ENCODE measurements at regions not wholly inside any gene's neighbourhood (a gene's known extent, or its start where the extent isn't known, plus 50 kb on each side); places are given as distances from the start of the nearest gene placed in this dataset.

- no peak overlapping the region for H3K4me3 ChIP-seq
- no peak for DNase-seq
- H3K27me3 ChIP-seq, result no peaks in the 10 kb centered on the region
- no peaks in the 10 kb centered on the region for H3K4me1 ChIP-seq
- H3K36me3 ChIP-seq, result no peaks in the 10 kb centered on the region
- H3K9me3 ChIP-seq, result no peaks in the 10 kb centered on the region
- no peak overlapping the region for H3K27ac ChIP-seq
- no peak for TF ChIP-seq POLR2A (IDR thresholded peaks at IDR 0.05)
- TF ChIP-seq, protein P1, sequence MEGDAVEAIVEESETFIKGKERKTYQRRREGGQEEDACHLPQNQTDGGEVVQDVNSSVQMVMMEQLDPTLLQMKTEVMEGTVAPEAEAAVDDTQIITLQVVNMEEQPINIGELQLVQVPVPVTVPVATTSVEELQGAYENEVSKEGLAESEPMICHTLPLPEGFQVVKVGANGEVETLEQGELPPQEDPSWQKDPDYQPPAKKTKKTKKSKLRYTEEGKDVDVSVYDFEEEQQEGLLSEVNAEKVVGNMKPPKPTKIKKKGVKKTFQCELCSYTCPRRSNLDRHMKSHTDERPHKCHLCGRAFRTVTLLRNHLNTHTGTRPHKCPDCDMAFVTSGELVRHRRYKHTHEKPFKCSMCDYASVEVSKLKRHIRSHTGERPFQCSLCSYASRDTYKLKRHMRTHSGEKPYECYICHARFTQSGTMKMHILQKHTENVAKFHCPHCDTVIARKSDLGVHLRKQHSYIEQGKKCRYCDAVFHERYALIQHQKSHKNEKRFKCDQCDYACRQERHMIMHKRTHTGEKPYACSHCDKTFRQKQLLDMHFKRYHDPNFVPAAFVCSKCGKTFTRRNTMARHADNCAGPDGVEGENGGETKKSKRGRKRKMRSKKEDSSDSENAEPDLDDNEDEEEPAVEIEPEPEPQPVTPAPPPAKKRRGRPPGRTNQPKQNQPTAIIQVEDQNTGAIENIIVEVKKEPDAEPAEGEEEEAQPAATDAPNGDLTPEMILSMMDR (IDR thresholded peaks at IDR 0.05), result no peak
Measured at GRCh38 chr11:116132273-116132978, 628.2 kb upstream of the CADM1 start.

GRCh38 chr11:116130122-116130521, 625.9 kb upstream of the CADM1 start:
- Histone ChIP-seq H3K27me3 (no peaks in the 10 kb centered on the region), H3K4me3 (no peak overlapping the region), H3K4me1 (no peaks in the 10 kb centered on the region), H3K36me3 (no peaks in the 10 kb centered on the region), H3K9me3 (no peaks in the 10 kb centered on the region), H3K27ac (no peak overlapping the region)
- TF ChIP-seq POLR2A (IDR thresholded peaks at IDR 0.05), result no peak
- TF ChIP-seq, protein P1 (IDR thresholded peaks at IDR 0.05), result no peak
- no peak for DNase-seq

GRCh38 chr11:116129456-116129855, 625.2 kb upstream of the CADM1 start:
- Histone ChIP-seq H3K4me3 (no peak overlapping the region), H3K27me3 (no peaks in the 10 kb centered on the region), H3K4me1 (no peaks in the 10 kb centered on the region), H3K36me3 (no peaks in the 10 kb centered on the region), H3K9me3 (no peaks in the 10 kb centered on the region), H3K27ac (no peak overlapping the region)
- no peak for TF ChIP-seq POLR2A (IDR thresholded peaks at IDR 0.05)
- TF ChIP-seq, protein P1 (IDR thresholded peaks at IDR 0.05), result no peak
- DNase-seq, result no peak

- TF ChIP-seq, protein P1 (IDR thresholded peaks at IDR 0.05), result no peak
- no peak for TF ChIP-seq POLR2A (IDR thresholded peaks at IDR 0.05)
- Histone ChIP-seq H3K9me3 (no peaks in the 10 kb centered on the region), H3K4me1 (no peaks in the 10 kb centered on the region), H3K36me3 (no peaks in the 10 kb centered on the region), H3K27ac (no peak overlapping the region), H3K27me3 (no peaks in the 10 kb centered on the region), H3K4me3 (no peak overlapping the region)
- no peak for DNase-seq
Measured at GRCh38 chr11:116126562-116126961, 622.3 kb upstream of the CADM1 start.

- DNase-seq, result no peak
- H3K9me3 ChIP-seq, result no peaks in the 10 kb centered on the region
- no peak overlapping the region for H3K27ac ChIP-seq
- no peak overlapping the region for H3K4me3 ChIP-seq
- no peaks in the 10 kb centered on the region for H3K36me3 ChIP-seq
- no peaks in the 10 kb centered on the region for H3K4me1 ChIP-seq
- no peaks in the 10 kb centered on the region for H3K27me3 ChIP-seq
- no peak for TF ChIP-seq POLR2A (IDR thresholded peaks at IDR 0.05)
- TF ChIP-seq, protein P1 (IDR thresholded peaks at IDR 0.05), result no peak
Measured at GRCh38 chr11:116124922-116125714, 620.9 kb upstream of the CADM1 start.
